Panc1 (cell line): ENCODE measurements at regions not wholly inside any gene's neighbourhood (a gene's known extent, or its start where the extent isn't known, plus 50 kb on each side); places are given as distances from the start of the nearest gene placed in this dataset.

Experiments
- CTCF ChIP-seq: fragments of 450-650 bp; IDR thresholded peaks from 2 replicates; pipeline ENCODE4 v1.5.1; 2017; ENCODE audit warnings: mild to moderate bottlenecking
- POLR2AphosphoS5 ChIP-seq: IDR thresholded peaks from 2 replicates; pipeline ENCODE4 v1.6.1; 2012; ENCODE audit warnings: mild to moderate bottlenecking, low read depth, low read length, moderate library complexity

GRCh38 chr17:36867716-36868341 is 69.4 kb upstream of the LHX1 start:
- TF ChIP-seq CTCF (no peak), POLR2AphosphoS5 (no peak)
